HG02973 (cell line): ENCODE measurements at regions not wholly inside any gene's neighbourhood (a gene's known extent, or its start where the extent isn't known, plus 50 kb on each side); places are given as distances from the start of the nearest gene placed in this dataset.

ENCODE experiments used
- ATAC-seq: cut with Tn5 transposase; IDR thresholded peaks from one replicate; pipeline ENCODE4 v1.9.1; 2021; ENCODE audit warnings: moderate library complexity; ENCODE audit not compliant: unreplicated experiment

DNA sequence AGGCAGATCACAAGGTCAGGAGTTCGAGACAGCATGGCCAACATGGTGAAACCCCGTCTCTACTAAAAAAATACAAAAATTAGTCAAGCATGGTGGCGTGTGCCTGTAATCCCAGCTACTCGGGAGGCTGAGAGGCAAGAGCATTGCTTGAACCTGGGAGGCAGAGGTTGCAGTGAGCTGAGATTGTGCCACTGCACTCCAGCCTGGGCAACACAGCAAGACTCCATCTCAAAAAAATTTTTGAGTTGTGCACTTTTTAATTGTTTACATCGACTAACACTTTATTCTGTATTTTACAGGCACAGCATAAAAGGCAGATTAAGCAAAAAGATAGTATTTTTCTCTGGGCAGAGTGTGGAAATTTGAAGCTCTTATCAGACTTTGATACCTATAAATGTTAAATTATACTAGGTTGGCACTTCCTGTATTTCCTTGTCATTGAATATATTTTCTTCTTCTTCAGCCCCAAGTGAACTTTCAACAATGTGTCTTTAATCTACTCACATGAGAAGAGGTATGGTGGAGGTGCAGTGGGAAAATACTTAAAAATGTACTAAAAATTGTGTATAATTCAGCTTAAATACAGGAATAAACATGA lies 180.6 kb upstream of the ELL2 start:
- no peak for ATAC-seq

GRCh38 chr5:96141749-96142148 lies 180.1 kb upstream of the ELL2 start:
- no peak for ATAC-seq

- ATAC-seq = no peak
Measured at GRCh38 chr5:96140496-96140895, 178.8 kb upstream of the ELL2 start.

GRCh38 chr5:96140084-96140483 lies 178.4 kb upstream of the ELL2 start:
- ATAC-seq = no peak

- no peak for ATAC-seq
Measured at GRCh38 chr5:96134886-96135285, 173.2 kb upstream of the ELL2 start.

DNA sequence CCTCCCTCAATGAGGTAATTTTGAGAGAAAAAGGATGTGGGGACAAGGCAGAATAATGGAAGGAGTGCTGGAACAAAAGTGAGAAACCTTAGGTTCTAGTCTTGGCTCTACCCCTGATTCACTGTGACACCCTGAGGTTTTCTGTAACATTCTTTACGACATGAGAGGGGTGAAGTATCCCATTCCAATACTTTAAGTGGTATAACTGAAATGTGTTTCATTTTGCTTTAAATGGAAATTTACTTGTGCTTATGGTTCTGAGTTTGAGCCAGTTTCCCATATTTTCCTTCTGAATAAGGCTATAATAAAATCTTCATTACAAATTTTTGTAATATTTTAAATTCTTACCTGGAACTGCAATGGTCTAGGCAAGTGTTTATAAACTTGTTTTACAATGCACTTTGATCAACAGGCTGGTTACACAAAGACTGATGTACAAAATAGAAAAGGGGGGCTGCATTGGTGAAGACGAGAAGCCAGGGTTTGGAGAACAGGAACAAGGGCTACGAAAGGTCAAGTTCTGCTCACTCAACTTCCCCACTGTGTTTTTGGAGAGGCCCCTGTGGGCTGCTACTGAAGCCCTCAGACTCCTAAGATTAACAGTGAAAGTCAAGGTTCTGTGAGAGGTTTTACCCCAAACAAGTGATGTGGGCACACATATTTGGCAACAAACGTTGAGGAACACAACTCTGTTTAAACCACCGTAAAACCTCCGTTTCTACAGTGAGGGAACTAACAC lies 171.9 kb upstream of the ELL2 start:
- no peak for ATAC-seq

DNA sequence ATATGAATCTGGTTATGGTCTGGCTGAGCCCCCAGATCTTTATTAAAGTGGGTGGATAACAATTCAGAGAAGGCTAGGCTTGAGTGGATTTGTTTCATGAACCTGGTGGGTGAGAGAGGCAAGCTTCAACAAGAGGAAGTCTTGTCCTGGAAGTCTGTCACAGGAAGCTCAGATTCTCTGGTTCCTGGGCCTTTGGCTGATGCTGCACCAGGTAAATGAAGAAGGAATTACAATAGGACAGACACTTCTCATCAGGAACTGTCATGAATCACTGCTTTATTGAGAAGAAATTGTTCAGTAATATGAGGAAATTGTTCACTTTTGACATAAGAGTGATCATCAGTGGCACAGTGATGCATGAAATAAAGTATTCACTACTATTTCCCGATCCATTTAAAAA lies 167.6 kb upstream of the ELL2 start:
- ATAC-seq = no peak

DNA sequence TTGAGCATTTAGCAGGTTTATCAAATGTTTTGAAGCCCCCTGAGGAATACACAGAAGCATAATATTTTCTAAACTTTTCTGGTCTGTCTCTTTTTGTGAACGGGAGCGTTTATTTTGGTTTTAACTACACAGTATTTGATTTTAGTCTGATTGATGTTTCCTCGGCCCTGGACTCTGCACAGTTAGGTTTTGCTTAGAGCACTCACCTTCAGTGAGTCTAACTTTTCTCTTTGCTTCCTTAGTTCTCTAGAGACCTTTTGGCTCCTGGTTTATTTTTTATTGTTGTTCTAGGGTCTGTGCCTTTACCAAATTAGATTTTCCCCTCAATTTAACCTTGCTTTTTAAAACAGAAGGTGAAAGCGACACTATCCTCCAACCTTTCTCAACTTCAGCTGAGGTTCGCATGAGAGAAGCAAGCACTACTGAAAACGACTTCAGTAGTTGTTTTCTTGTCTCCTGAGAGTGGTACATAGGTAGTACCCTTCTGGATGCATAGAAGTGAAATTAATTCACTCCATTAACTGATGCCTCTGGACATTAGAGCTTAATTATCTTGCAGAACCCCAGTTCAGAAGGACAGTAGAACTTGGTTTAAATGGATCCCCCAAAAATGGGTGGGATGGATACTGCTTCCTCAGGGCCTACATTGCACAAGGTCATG lies 166.7 kb upstream of the ELL2 start:
- no peak for ATAC-seq

GRCh38 chr5:96127538-96127937 lies 165.9 kb upstream of the ELL2 start:
- no peak for ATAC-seq

DNA sequence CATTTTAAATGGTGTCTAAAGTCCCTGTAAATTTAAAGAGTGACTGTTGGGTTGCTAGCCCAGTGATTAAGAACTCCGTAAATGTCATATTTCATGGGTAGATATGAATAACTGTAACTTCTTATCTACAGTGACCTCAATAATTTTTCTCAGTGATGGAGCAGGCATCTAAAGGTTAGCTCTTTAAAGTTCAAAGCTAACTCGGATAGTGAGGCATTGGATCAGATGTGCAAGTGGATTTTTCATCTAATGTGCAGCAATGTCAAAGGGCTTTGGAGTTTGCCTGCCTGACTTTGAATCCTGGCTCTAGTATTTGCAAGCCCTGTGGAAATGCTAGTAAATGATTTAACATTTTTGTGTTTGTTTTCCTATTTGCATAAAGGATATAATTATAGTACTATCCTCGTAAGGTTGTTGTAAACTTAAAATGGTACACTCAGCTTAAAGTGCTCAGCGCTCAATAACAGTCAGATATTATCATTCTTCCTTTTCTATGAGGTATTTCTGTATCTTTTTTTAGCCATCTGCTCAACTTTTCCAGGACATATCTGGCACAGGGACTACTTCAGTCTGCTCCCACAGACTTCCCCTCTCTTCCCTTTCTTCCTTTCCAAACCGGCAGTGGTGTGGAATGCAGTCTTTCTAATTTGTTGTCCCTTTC lies 163.7 kb upstream of the ELL2 start:
- ATAC-seq = no peak

- ATAC-seq = no peak
Measured at GRCh38 chr5:96124589-96124988, 162.9 kb upstream of the ELL2 start.

GRCh38 chr5:96123418-96123817 lies 161.8 kb upstream of the ELL2 start:
- ATAC-seq = no peak

GRCh38 chr5:96121364-96121763 lies 159.7 kb upstream of the ELL2 start:
- no peak for ATAC-seq

- ATAC-seq = no peak
Measured at GRCh38 chr5:96120120-96120519, 158.5 kb upstream of the ELL2 start.

DNA sequence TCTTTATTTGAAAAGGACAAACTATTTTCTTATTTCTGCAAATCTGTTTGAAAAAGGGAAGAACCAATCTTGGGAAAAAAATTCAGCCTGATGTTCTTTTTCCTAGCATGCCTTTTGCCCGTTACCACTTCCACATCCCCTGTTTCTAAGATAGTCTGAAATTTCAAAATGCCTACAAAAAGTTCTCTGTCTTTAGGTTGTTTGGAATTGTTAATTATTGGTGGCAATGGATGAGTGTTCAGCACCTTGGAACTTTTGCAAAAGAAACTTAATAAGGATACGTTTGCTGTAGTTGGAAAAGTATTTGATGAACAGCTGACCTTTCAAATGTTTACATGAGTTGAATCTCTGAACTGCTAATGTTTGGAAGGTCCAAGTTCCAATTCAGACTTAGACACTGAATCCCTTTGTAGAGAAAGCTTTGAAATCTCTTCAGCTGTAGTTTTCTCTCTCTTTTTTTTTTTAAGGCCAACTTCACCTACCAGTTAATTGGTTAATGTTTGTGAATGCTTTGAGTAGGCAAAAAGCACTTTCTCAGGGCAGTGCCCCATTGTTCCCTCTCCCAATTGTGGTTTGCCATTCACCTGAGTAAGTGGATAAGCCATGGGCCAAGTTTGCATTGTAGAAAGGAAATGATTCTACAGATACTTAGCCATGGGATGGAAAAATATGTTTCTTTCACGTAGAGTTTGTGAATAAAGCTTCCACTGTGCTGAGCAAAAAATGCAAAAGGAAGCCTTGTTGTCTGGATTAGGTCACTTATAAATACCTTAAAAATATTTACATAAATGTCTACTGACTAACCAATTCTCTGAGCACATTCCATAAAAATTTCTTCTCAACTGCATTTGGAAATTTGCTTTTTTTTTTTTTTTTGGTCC lies 156.4 kb upstream of the ELL2 start:
- no peak for ATAC-seq

DNA sequence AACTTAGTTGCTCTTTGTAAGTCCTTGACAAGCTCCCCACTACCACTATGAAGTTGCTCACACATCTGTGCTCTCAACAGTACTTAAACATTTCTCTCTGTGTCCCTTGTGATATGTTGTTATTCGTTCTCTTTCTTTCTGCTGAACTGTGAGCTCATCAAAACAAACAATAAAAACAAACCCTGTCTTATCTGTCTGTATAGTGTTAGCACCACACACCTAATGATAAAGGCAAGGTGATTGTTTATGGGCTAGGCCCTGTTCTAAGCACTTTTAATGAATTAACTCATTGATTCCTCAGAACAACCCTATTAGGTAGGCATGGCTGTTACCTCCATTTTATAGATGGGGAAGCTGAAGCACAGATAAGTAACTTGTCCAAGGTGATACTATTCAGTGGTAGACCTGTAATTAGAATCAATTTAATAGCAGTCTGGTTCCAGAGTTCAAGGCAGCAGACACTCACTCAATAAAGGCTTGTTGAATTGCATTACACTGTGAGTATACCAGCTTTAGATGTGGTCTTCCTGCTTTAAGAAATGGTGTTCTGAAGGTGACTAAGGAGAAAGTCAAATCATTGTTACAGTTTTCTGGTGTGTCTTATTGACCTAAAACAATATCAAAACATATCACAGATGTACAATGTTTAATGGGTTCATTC lies 153.6 kb upstream of the ELL2 start:
- ATAC-seq = no peak

DNA sequence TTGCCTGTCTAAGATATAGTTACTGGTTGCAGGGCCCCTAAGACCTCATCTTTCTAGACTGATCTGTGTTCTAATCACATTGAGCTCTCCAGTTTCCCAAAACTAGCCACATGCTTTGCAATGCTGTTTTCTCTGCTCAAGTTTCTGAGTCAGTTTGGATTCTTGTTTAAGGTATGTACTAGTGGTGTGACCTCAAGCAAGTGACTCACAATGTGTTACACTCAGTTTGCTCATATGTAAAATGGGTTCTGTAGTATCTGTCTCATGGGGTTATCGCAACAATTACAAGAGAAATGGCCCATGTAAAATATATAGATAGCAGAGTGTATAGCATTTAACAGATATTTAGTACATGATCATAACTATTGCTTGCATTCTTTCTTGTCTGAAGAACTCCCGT lies 153.1 kb upstream of the ELL2 start:
- no peak for ATAC-seq

DNA sequence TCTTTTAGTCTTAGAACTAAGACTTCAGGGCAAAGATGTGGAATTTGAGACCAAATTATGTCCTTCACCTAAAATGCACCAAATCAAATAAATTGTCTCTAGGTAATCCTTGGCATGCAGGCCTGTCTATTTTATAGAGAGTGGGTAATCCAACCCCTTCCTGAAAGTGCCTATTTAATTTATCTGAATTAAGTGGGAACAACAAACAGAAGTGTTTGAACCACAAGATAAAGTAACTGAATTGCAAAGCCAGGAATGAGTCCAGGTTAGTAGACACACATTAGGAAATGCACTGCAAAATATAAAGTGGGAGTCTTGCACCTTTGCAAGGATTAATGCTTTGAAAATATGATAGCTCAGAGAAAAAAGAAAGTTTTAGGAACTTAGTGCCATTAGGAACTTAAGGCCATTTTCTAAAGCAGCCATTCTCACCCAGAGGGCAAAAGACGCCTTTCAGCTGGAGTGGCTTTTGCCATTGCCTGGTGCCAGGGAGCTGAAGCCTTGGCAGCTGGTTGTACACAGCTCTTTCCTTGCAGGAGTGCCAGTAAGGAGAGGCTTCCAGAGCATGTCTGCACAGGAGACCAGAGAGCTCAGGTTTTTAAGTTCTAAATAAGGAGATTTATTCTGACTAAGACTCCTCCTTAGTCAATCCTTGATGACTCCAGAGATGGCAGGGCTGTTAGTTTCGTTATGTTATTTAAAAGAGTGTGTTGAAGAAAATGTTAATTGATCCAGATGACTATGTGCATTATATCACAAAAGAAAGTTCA lies 151.7 kb upstream of the ELL2 start:
- ATAC-seq = no peak

GRCh38 chr5:96112703-96113102 lies 151.1 kb upstream of the ELL2 start:
- ATAC-seq = no peak
